GM12891 (cell line): ENCODE measurements at regions not wholly inside any gene's neighbourhood (a gene's known extent, or its start where the extent isn't known, plus 50 kb on each side); places are given as distances from the start of the nearest gene placed in this dataset.

Experiments
- POLR2A ChIP-seq: IDR thresholded peaks from 2 replicates; pipeline ENCODE4 v1.6.1; 2011; ENCODE audit warnings: low read depth, low read length, control low read depth
- POLR2AphosphoS5 ChIP-seq: IDR thresholded peaks from 2 replicates; pipeline ENCODE4 v1.6.1; 2011; ENCODE audit warnings: low read depth, low read length, control low read depth
- POU2F2 ChIP-seq: IDR thresholded peaks from 2 replicates; pipeline ENCODE4 v1.6.1; 2011; ENCODE audit warnings: low read depth, mild to moderate bottlenecking, control low read depth, low read length, moderate library complexity
- SPI1 ChIP-seq: IDR thresholded peaks from 2 replicates; pipeline ENCODE4 v1.6.1; 2011; ENCODE audit warnings: low read depth, low read length, control low read depth
- TAF1 ChIP-seq: IDR thresholded peaks from 2 replicates; pipeline ENCODE4 v1.6.1; 2011; ENCODE audit warnings: low read depth, low read length, control low read depth

- TF ChIP-seq POLR2AphosphoS5 (no peak), POLR2A (no peak), TAF1 (no peak), POU2F2 (no peak), SPI1 (no peak)
Measured at GRCh38 chr5:4447657-4448056, 692.5 kb upstream of the ADAMTS16 start.
